Right lobe of liver (tissue), 4 donors: ENCODE measurements at regions not wholly inside any gene's neighbourhood (a gene's known extent, or its start where the extent isn't known, plus 50 kb on each side); places are given as distances from the start of the nearest gene placed in this dataset.

Experiments
- CTCF ChIP-seq, 4 donors: fragments of 200-600 bp in 3 of 4; fragments of 450-650 bp in 1 of 4; IDR thresholded peaks; one replicate each; pipeline versions ENCODE4 v1.5.1 to v1.8.0; 2016 to 2022; ENCODE audit warnings: antibody characterized with exemption in 4 of 4, mild to moderate bottlenecking in 2 of 4
- POLR2A ChIP-seq: fragments of 450-650 bp; IDR thresholded peaks from one replicate; pipeline ENCODE4 v1.6.1; 2017; ENCODE audit warnings: antibody characterized with exemption, mild to moderate bottlenecking
- donor health status: DM: no; HTN: no; CAD: no.
- donor health status: DM: no; HTN: no; CAD: no.
- donor health status: DM: no; HTN: yes; CAD: no.

- no peak for TF ChIP-seq CTCF (IDR thresholded peaks at IDR 0.05)
- no peak for TF ChIP-seq POLR2A
Observed at GRCh38 chr5:57956636-57957035, 474.0 kb upstream of the ACTBL2 start.
